NCI-H1092 (cell line): ENCODE measurements at regions not wholly inside any gene's neighbourhood (a gene's known extent, or its start where the extent isn't known, plus 50 kb on each side); places are given as distances from the start of the nearest gene placed in this dataset.
"Not testable (repeated sequence)": the region's sequence is repeated elsewhere in the genome, so short reads cannot be mapped to it uniquely, and the experiment has no call there.

Experiments used
- DNase-seq: peaks from one replicate; lab custom pipeline; 2025; lab: John Stamatoyannopoulos, UW

- DNase-seq: no peak
Observed at GRCh38 chr4:82181789-82182188, 192.0 kb downstream of the HNRNPD start.

GRCh38 chr4:82172186-82172585 lies 201.6 kb downstream of the HNRNPD start:
- DNase-seq: no peak

DNA sequence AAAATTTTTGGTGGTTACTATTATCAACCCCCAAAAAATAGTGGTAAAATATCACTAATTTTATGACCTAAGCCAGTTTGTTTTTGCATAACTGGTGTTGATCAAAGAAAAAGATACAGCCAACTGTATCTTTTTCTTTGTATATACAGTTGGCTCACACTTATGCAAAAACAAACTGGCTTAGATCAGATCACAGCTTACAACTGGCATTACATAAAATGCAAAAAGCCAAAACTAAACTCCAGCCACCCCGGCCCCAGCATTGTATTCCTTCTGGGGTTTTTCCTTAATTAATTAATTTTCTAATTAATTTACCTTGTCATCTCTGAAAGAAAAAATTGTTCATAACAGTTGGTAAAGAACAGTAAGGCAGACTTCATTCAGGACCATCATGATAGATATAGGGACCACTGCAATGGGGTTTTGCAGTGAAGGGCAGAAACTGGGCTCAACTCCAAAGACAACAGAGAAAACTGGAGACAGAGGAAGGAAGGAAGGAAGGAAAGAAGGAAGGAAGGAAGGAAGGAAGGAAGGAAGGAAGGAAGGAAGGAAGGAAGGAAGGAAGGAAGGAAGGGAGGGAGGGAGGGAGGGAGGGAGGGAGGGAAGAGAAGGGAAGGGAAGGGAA lies 202.1 kb downstream of the HNRNPD start:
- no peak for DNase-seq

GRCh38 chr4:82149750-82150149 lies 224.0 kb downstream of the HNRNPD start:
- DNase-seq: no peak

DNA sequence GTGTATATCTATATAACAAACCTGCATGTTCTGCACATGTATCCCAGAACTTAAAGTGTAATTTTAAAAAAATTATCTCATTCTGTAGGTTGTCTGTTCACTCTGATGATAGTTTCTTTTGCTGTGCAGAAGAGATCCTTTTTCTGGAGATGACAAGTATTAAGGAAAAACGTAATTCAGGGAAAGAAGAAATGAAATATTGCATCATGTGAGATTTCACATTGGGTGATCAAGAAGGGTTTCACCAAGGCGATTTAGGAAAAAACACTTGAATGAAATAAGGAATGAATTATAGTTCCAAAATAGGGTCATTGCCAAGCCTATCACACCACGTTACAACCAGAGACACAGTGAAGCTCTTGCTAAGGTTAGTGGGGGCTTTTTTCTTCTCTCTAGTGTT lies 227.9 kb downstream of the HNRNPD start:
- no peak for DNase-seq

GRCh38 chr4:82140422-82140821 lies 233.4 kb downstream of the HNRNPD start:
- no peak for DNase-seq

GRCh38 chr4:82139287-82139686 lies 234.5 kb downstream of the HNRNPD start:
- no peak for DNase-seq

GRCh38 chr4:82138374-82138773 lies 235.4 kb downstream of the HNRNPD start:
- no peak for DNase-seq

DNA sequence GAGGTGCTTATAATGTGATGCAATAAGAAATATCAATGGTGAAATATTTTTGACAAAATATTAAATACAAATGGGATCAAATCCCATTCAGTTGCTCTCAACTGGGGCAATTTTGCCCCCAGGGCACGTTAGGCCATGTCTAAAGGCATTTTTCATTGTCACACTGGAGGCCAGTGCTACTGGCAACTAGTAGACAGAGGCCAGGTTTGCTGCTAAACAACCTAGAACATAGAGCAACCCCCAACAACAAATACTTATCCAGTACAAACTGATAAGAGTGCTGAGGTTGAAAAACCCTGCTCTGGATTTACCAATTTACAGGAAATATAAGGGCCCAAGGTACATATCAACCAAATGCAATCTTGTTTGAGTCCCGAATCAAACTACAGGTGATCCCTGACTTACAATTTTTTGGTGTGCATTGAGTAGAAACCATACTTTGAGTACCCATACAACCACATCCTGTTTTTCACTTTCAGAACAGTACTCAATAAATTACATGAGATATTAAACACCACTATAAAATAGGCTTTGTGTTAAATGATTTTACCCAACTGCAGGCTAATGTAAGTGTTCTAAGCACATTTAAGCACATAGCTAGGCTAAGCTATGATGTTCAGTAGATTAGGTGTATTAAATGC lies 237.5 kb downstream of the HNRNPD start:
- no peak for DNase-seq

DNA sequence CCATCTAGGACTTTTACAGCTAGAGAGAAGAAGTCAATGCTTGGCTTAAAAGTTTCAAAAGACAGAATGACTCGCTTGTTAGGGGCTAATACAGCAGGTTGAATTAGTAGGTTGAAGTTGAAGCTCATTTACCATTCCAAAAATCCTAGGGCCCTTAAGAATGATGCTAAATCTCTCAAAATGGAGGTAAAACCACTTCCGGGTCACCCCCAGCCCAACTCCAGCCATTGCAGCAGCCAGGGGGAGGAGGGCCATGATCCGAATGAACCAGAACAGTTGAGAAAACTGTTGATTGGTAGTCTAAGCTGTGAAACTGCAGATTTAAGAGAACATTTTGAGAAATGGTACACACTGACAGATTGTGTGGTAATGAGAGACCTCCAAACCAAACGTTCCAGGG lies 245.4 kb downstream of the HNRNPD start:
- DNase-seq: no peak

- no peak for DNase-seq
Observed at GRCh38 chr4:82126512-82127040, 247.2 kb downstream of the HNRNPD start.

GRCh38 chr4:82125787-82126297 lies 247.9 kb downstream of the HNRNPD start:
- no peak for DNase-seq

- DNase-seq: no peak
Observed at GRCh38 chr4:82124932-82125786, 248.6 kb downstream of the HNRNPD start.

DNA sequence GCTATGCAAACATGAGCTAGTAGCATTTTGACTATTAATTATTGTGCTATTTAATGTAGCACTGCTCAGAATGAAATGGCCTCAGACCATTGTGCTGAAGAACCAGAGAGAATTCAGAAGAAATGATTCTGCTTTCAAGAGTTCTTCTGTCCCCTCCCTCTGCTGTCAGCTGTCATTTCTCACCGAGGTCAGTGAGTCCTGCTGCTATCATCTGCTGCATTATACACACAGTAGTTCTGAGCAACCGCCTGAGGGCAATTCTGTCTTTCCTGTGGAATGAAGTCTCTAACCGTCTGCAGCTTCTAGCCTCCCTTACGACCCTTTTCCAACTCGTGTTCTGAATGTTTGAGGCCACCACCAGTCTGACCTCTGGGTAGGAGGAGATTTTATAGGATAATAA lies 249.4 kb downstream of the HNRNPD start:
- no peak for DNase-seq

DNA sequence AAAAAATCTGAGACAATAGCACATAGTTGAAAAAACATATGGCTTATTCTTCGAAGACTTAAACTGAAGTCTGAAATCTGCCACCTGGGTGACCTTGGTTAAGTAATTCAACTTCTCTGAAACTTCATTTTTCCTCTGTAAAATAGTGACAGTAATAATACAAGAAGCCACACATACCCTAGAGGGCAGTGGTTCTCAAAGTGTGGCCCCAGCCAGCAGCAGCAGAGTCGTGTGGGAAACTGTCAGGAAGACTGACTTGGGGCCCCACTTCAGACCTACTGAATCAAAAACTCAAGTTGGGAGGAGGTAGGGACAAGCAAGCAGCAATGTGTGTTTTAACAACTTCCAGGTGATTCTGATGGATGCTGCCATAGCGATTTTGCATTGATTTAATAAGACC lies 249.9 kb downstream of the HNRNPD start:
- DNase-seq: no peak

DNA sequence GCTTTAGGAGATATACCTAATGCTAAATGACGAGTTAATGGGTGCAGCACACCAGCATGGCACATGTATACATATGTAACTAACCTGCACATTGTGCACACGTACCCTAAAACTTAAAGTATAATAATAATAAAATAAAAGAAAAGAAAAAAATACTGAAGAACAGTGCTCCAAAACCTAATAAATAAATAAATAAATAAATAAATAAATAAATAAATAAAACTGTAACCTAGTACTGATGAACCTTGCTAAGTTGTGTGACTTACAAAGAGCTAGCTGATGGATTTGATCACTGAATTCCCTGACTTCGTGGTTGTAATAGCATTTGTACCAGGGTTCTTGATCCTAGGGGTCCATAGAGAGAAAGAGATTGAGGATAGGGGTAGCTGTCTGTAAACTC lies 258.6 kb downstream of the HNRNPD start:
- not testable (repeated sequence) for DNase-seq

DNA sequence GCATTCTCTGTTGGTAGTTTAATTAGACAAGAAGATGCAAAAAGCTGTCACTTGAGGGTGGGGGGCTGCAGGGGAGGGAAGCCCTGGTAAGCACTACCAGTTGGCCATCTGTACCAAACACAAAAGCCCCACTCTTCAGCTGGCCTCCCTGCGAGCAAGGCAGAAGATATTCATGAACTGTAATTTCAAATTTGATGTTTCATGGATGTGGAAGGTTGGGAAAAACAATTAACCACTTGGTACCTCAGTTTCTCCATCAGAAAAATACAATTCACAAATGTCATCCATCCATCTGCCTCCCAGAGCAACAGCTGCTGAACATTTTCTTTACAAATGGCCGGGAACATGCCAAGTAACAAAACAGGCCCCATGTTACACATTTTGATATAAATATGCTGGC lies 265.3 kb downstream of the HNRNPD start:
- no peak for DNase-seq

GRCh38 chr4:82104578-82104977 lies 269.2 kb downstream of the HNRNPD start:
- no peak for DNase-seq

DNA sequence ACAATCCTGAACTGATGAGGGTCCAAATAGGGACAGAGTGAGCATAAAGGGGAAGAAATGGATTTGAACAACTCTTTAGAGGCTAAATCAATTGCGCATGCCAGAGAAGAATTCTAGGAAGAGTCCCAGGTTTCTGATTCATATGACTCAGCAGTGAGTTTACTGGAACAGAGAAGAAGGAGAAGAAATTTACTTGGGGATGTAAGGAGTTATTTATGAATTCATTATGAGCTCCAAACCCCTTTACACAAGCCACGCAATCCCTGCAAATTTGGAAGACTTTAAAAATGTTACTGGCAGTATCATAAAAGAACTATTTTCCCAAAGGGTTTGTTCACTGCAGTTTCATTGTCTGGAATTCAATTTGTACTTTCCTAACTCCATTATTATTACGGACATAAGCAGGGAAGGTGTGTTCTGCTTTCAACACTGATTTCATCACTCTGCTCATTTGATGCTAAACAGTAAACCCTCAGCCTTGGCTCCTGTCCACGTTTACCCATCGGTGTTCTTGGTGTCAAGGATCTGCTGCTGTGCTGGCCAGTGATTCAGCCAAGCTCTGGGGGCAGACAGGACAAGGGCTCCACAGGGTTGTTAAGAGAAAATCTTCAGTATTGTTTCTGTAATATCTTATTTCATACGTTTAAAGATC lies 273.7 kb downstream of the HNRNPD start:
- DNase-seq: no peak

- DNase-seq: no peak
Observed at GRCh38 chr4:82097504-82097903, 276.3 kb downstream of the HNRNPD start.

- no peak for DNase-seq
Observed at GRCh38 chr4:82090717-82091116, 283.1 kb downstream of the HNRNPD start.

- no peak for DNase-seq
Observed at GRCh38 chr4:82084747-82085146, 289.0 kb downstream of the HNRNPD start.
